GM23248 (cell line): ENCODE measurements at regions not wholly inside any gene's neighbourhood (a gene's known extent, or its start where the extent isn't known, plus 50 kb on each side); places are given as distances from the start of the nearest gene placed in this dataset.
"Not testable (repeated sequence)": the region's sequence is repeated elsewhere in the genome, so short reads cannot be mapped to it uniquely, and the experiment has no call there.

Source experiments
- EZH2 ChIP-seq: fragments of 200-600 bp; sonication (generic); IDR thresholded peaks from 2 replicates; pipeline ENCODE4 v1.6.1; 2018; ENCODE audit warnings: antibody characterized with exemption, mild to moderate bottlenecking; ENCODE audit not compliant: insufficient read depth, poor library complexity, severe bottlenecking
- EZH2phosphoT487 ChIP-seq: fragments of 200-600 bp; sonication (generic); IDR thresholded peaks from 2 replicates; pipeline ENCODE4 v1.6.1; 2018; ENCODE audit warnings: antibody characterized with exemption, moderate library complexity, mild to moderate bottlenecking, low read depth; ENCODE audit not compliant: insufficient read depth

GRCh38 chr1:83369853-83370252 lies 629.1 kb downstream of the TTLL7 start:
- TF ChIP-seq EZH2, EZH2phosphoT487: not testable (repeated sequence)
